ENCODE measurements at regions not wholly inside any gene's neighbourhood (a gene's known extent, or its start where the extent isn't known, plus 50 kb on each side); places are given as distances from the start of the nearest gene placed in this dataset.

DNA sequence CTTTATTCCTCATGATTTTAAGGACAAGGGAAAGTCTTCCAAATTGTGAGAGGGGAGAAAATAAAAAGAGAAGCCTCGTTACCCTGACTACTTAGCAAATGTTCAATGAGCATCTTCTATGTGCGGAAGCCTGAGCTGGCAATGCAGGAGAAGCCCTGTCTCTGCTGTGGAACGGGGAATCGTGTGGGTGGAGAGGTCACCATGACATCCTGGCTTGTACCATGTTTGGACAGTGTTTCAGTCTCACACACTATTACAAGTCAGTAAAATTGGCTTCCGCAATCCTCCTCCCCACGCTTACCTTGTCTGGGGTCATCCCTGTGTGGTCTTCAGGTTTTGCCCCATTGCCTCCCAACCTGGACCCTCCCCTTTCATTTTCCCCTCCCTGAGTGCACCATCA is 65.0 kb upstream of the PPM1B start:
- H3K79me2 ChIP-seq (ENCODE audit: control insufficient read depth, insufficient read depth, low read length) = no peaks in the 10 kb centered on the region
- TF ChIP-seq, protein P1, sequence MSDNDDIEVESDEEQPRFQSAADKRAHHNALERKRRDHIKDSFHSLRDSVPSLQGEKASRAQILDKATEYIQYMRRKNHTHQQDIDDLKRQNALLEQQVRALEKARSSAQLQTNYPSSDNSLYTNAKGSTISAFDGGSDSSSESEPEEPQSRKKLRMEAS (IDR thresholded peaks at IDR 0.05; ENCODE audit: low read depth, low read length) = no peak
- no peak for TF ChIP-seq TCF3 (IDR thresholded peaks at IDR 0.05; ENCODE audit: borderline replicate concordance, insufficient read depth, low read depth, low read length)
- no TSS peak for BruUV-seq (replicated peaks)
- RAD21 ChIA-PET (ENCODE audit: unreplicated experiment) = no interaction called here
- H3K4me3 ChIP-seq = no peak overlapping the region
- H3K9ac ChIP-seq (ENCODE audit: control insufficient read depth, insufficient read depth, low read length) = no peak overlapping the region
- H3K9me3 ChIP-seq (replicated peaks; ENCODE audit: control insufficient read depth, insufficient read depth, low read length) = no peaks in the 10 kb centered on the region
- intact Hi-C loops (cut with micrococcal nuclease; ENCODE audit: unreplicated experiment) (no loop called here), in situ Hi-C loops (cut with MboI) (no loop called here)
- no peak overlapping the region for H3K4me2 ChIP-seq (ENCODE audit: control insufficient read depth, insufficient read depth)
- CTCF ChIA-PET = interaction anchor here (0.8 kb wide), 1 partner anchor 17 kb away, joined by 3 read pairs; no protein-coding TSS in a partner anchor
- POLR2A ChIA-PET = interaction anchor here (0.6 kb wide), 1 partner anchor 42 kb away, joined by 3 read pairs; no protein-coding TSS in a partner anchor
- SMC1A ChIA-PET (ENCODE audit: uncharacterized antibody, unreplicated experiment) = interaction anchor here (1.7 to 2.3 kb wide), 4 partner anchors 9 to 88 kb away, joined by 4 to 11 read pairs (median 7); no protein-coding TSS in a partner anchor
- no peaks in the 10 kb centered on the region for H3K36me3 ChIP-seq (ENCODE audit: control insufficient read depth in 2 of 2, insufficient read depth in 2 of 2, low read length in 1 of 2)
- H3K4me1 ChIP-seq (ENCODE audit: control insufficient read depth, insufficient read depth, low read length) = peaks cover 10% of the 10 kb centered on the region
- H2AFZ ChIP-seq (ENCODE audit: control insufficient read depth, low read depth, low read length) = no peak overlapping the region
- no peaks in the 10 kb centered on the region for H4K20me1 ChIP-seq (ENCODE audit: control insufficient read depth, insufficient read depth)
- FAIRE-seq = no peak
- no peak for ATAC-seq
- no peak overlapping the region for H3K27ac ChIP-seq (ENCODE audit: control insufficient read depth, insufficient read depth)
- 58% methylated on average over 6 of the region's 6 CpGs for WGBS (ENCODE audit: insufficient coverage, insufficient replicate concordance, low lambda C conversion rate, missing lambda C conversion rate)
- DNase-seq (ENCODE audit: low read depth, low spot score) = no peak
- no peaks in the 10 kb centered on the region for H3K27me3 ChIP-seq (replicated peaks in 1 of 2; ENCODE audit: control insufficient read depth in 2 of 2, insufficient read depth in 2 of 2, low read length in 1 of 2)

DNA sequence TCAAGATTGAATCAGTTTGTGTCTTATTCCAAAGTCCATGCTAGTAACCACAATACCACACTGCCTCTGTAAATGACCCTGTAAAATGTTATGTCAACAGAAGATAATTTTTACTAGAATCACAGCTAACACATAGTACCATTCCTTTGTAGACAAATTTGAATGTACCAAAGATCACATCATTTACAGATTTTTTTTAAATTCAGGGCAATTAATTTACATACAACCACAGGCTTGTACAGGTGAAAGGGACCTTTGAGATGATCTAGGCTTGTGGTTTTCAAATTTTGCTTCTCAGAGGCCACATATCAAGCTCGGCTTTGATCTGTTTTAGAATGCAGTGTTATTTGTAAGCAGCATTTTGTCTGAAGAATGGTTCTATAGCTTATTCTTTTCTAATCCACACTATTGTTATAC is 63.8 kb upstream of the PPM1B start:
- intact Hi-C loops (cut with micrococcal nuclease; ENCODE audit: unreplicated experiment) (no loop called here), in situ Hi-C loops (cut with MboI) (no loop called here)
- DNase-seq (ENCODE audit: low read depth, low spot score) = no peak
- ChIA-PET RAD21 (ENCODE audit: unreplicated experiment) (interaction anchor here (0.7 to 1.3 kb wide), 4 partner anchors 14 to 87 kb away, joined by 3 to 5 read pairs (median 3); no protein-coding TSS in a partner anchor), CTCF (interaction anchor here (0.7 kb wide), 1 partner anchor 17 kb away, joined by 3 read pairs; no protein-coding TSS in a partner anchor), SMC1A (ENCODE audit: uncharacterized antibody, unreplicated experiment) (interaction anchor here (0.6 to 2.3 kb wide), 7 partner anchors 9 to 87 kb away, joined by 3 to 11 read pairs (median 4); no protein-coding TSS in a partner anchor), POLR2A (interaction anchor here (0.9 kb wide), 1 partner anchor 63 kb away, joined by 3 read pairs; no protein-coding TSS in a partner anchor)
- WGBS (ENCODE audit: insufficient coverage, insufficient replicate concordance, low lambda C conversion rate, missing lambda C conversion rate) = 88% methylated on average over 1 of the region's 1 CpG
- BruUV-seq (replicated peaks) = no TSS peak
- H3K9me3 ChIP-seq (replicated peaks; ENCODE audit: control insufficient read depth, insufficient read depth, low read length) = no peaks in the 10 kb centered on the region
- ATAC-seq = peak; percentile 53
- H3K4me3 ChIP-seq = no peak overlapping the region
- no peak overlapping the region for H3K9ac ChIP-seq (ENCODE audit: control insufficient read depth, insufficient read depth, low read length)
- no peaks in the 10 kb centered on the region for H3K79me2 ChIP-seq (ENCODE audit: control insufficient read depth, insufficient read depth, low read length)
- H3K4me2 ChIP-seq (ENCODE audit: control insufficient read depth, insufficient read depth) = no peak overlapping the region
- no peaks in the 10 kb centered on the region for H3K36me3 ChIP-seq (ENCODE audit: control insufficient read depth in 2 of 2, insufficient read depth in 2 of 2, low read length in 1 of 2)
- no peak overlapping the region for H2AFZ ChIP-seq (ENCODE audit: control insufficient read depth, low read depth, low read length)
- peaks cover 10% of the 10 kb centered on the region for H3K4me1 ChIP-seq (ENCODE audit: control insufficient read depth, insufficient read depth, low read length)
- H3K27me3 ChIP-seq (replicated peaks in 1 of 2; ENCODE audit: control insufficient read depth in 2 of 2, insufficient read depth in 2 of 2, low read length in 1 of 2) = no peaks in the 10 kb centered on the region
- H4K20me1 ChIP-seq (ENCODE audit: control insufficient read depth, insufficient read depth) = no peaks in the 10 kb centered on the region
- no peak overlapping the region for H3K27ac ChIP-seq (ENCODE audit: control insufficient read depth, insufficient read depth)
- FAIRE-seq = no peak
- TF ChIP-seq, protein P2, sequence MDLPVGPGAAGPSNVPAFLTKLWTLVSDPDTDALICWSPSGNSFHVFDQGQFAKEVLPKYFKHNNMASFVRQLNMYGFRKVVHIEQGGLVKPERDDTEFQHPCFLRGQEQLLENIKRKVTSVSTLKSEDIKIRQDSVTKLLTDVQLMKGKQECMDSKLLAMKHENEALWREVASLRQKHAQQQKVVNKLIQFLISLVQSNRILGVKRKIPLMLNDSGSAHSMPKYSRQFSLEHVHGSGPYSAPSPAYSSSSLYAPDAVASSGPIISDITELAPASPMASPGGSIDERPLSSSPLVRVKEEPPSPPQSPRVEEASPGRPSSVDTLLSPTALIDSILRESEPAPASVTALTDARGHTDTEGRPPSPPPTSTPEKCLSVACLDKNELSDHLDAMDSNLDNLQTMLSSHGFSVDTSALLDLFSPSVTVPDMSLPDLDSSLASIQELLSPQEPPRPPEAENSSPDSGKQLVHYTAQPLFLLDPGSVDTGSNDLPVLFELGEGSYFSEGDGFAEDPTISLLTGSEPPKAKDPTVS (IDR thresholded peaks at IDR 0.05; ENCODE audit: low read depth, low read length) = no peak
- TF ChIP-seq, protein P3, sequence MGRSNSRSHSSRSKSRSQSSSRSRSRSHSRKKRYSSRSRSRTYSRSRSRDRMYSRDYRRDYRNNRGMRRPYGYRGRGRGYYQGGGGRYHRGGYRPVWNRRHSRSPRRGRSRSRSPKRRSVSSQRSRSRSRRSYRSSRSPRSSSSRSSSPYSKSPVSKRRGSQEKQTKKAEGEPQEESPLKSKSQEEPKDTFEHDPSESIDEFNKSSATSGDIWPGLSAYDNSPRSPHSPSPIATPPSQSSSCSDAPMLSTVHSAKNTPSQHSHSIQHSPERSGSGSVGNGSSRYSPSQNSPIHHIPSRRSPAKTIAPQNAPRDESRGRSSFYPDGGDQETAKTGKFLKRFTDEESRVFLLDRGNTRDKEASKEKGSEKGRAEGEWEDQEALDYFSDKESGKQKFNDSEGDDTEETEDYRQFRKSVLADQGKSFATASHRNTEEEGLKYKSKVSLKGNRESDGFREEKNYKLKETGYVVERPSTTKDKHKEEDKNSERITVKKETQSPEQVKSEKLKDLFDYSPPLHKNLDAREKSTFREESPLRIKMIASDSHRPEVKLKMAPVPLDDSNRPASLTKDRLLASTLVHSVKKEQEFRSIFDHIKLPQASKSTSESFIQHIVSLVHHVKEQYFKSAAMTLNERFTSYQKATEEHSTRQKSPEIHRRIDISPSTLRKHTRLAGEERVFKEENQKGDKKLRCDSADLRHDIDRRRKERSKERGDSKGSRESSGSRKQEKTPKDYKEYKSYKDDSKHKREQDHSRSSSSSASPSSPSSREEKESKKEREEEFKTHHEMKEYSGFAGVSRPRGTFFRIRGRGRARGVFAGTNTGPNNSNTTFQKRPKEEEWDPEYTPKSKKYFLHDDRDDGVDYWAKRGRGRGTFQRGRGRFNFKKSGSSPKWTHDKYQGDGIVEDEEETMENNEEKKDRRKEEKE (IDR thresholded peaks at IDR 0.05) = no peak
- TF ChIP-seq WRNIP1 (IDR thresholded peaks at IDR 0.05; ENCODE audit: borderline replicate concordance, low read depth, low read length) (no peak), ZNF274 (IDR thresholded peaks at IDR 0.05; ENCODE audit: insufficient read depth, insufficient read length) (no peak), YY1 (IDR thresholded peaks at IDR 0.05; ENCODE audit: low read depth, low read length) (no peak), SIN3A (IDR thresholded peaks at IDR 0.05; ENCODE audit: low read depth, low read length) (no peak), ATF7 (IDR thresholded peaks at IDR 0.05; ENCODE audit: low read depth) (peak; percentile 72), SPI1 (IDR thresholded peaks at IDR 0.05; ENCODE audit: borderline replicate concordance, insufficient read depth, low read depth, low read length) (no peak)
